Calu3 (cell line): ENCODE measurements at regions not wholly inside any gene's neighbourhood (a gene's known extent, or its start where the extent isn't known, plus 50 kb on each side); places are given as distances from the start of the nearest gene placed in this dataset.
A peak's percentile ranks its signal among the peaks of the same experiment; 100 is the strongest.
"Not testable (repeated sequence)": the region's sequence is repeated elsewhere in the genome, so short reads cannot be mapped to it uniquely, and the experiment has no call there.

Experiments used
- BruUV-seq: library from RNA; stranded (reverse); fragments of 400-500 nt; replicated peaks from 2 replicates; lab custom pipeline; 2021; lab: Mats Ljungman, UMichigan
- CTCF ChIA-PET: fragments of 300-600 bp; sonication (Branson Sonifier 250); formaldehyde crosslinking; loops from one replicate; lab custom pipeline; 2022; ENCODE audit warnings: antibody characterized with exemption; lab: Charles Lee
- DNase-seq: peaks from one replicate; pipeline ENCODE4 v3.0.0; 2022
- H3K27ac Mint-ChIP-seq: one replicate; pipeline ENCODE4 v1.8.0; 2022; ENCODE audit warnings: mixed read lengths; ENCODE audit not compliant: unreplicated experiment
- H3K27me3 Mint-ChIP-seq: one replicate; pipeline ENCODE4 v1.8.0; 2022; ENCODE audit warnings: mixed read lengths; ENCODE audit not compliant: unreplicated experiment
- H3K36me3 Mint-ChIP-seq: one replicate; pipeline ENCODE4 v1.8.0; 2022; ENCODE audit warnings: mild to moderate bottlenecking, moderate library complexity, mixed read lengths; ENCODE audit not compliant: insufficient read depth, unreplicated experiment
- H3K4me1 Mint-ChIP-seq: one replicate; pipeline ENCODE4 v1.8.0; 2022; ENCODE audit warnings: mild to moderate bottlenecking, low read depth, mixed read lengths; ENCODE audit not compliant: unreplicated experiment
- H3K4me3 Mint-ChIP-seq: one replicate; pipeline ENCODE4 v1.8.0; 2022; ENCODE audit warnings: mild to moderate bottlenecking, low read depth, moderate library complexity, mixed read lengths; ENCODE audit not compliant: unreplicated experiment
- H3K9me3 Mint-ChIP-seq: one replicate; pipeline ENCODE4 v1.8.0; 2022; ENCODE audit warnings: low read depth, mixed read lengths; ENCODE audit not compliant: unreplicated experiment
- intact Hi-C: fragments of 100-400 bp; cut with micrococcal nuclease; formaldehyde crosslinking; loops from one replicate; pipeline ENCODE4 v1.10.0; 2022; ENCODE audit not compliant: unreplicated experiment
- TF ChIP-seq, protein P1 (sequence below): fragments of 200-600 bp; IDR thresholded peaks from one replicate; pipeline ENCODE4 v1.8.0; 2022; ENCODE audit warnings: antibody characterized with exemption; ENCODE audit not compliant: unreplicated experiment

DNA sequence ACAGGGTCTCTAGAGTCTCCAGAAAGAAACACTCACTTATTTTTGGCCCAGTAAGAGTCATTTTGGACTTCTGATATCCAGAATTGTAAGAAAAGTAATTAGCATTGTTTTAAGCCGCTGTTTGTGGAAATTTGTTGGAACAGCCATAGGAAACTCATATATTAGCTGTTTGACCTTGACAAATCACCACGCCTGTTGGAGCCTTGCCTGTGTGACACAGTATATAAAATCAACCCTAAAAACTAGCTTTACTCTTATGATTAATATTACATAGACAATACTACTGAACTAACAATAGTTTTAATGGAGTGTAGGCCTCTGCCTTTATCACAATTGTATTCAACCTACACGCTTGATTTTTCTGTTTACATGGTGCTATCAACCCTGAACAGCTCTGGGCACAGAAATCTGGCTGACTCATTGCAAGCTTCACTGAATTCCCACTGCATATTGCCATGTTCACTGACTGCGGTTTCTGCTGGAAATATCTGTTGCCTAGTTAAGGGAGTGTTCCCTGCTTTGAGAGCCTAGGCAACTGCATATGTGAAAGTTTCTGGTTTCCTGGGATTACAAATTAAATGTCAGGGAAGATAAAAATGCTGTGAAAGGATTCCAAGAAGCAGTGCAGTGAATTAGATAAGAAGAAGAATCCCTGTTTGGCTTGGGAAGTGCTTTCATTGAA is 419.5 kb upstream of the DEPDC1 start:
- TF ChIP-seq, protein P1, sequence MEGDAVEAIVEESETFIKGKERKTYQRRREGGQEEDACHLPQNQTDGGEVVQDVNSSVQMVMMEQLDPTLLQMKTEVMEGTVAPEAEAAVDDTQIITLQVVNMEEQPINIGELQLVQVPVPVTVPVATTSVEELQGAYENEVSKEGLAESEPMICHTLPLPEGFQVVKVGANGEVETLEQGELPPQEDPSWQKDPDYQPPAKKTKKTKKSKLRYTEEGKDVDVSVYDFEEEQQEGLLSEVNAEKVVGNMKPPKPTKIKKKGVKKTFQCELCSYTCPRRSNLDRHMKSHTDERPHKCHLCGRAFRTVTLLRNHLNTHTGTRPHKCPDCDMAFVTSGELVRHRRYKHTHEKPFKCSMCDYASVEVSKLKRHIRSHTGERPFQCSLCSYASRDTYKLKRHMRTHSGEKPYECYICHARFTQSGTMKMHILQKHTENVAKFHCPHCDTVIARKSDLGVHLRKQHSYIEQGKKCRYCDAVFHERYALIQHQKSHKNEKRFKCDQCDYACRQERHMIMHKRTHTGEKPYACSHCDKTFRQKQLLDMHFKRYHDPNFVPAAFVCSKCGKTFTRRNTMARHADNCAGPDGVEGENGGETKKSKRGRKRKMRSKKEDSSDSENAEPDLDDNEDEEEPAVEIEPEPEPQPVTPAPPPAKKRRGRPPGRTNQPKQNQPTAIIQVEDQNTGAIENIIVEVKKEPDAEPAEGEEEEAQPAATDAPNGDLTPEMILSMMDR, result no peak
- Mint-ChIP-seq H3K4me1 (peaks cover 9% of the 10 kb centered on the region), H3K27me3 (no peaks in the 10 kb centered on the region), H3K9me3 (peaks cover 5% of the 10 kb centered on the region), H3K27ac (no peak overlapping the region), H3K4me3 (no peak overlapping the region), H3K36me3 (peaks cover 3% of the 10 kb centered on the region)
- intact Hi-C loops, result no loop called here
- no peak for DNase-seq
- CTCF ChIA-PET, result no interaction called here
- BruUV-seq, result no TSS peak

DNA sequence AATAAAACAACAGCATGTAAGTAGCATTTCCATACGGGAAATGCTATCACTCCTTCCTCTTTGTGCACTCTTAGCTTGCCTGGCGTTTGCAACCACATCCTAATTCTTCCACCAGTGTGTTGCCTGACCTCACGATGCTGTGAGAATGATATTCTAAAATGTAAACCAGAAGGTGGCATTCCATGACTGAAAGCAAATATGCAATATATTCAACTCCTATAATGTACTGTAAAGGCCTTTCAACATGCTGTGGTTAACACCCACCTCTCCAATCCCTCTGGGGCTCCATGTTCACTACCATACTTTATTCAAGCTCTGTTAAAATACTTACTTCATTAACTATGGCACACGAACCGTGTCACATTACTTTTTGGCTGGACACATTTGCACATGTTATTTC is 420.6 kb upstream of the DEPDC1 start:
- Mint-ChIP-seq H3K27me3 (no peaks in the 10 kb centered on the region), H3K36me3 (peaks cover under 1% of the 10 kb centered on the region), H3K4me1 (peaks cover 9% of the 10 kb centered on the region), H3K27ac (no peak overlapping the region), H3K4me3 (no peak overlapping the region), H3K9me3 (peaks cover 3% of the 10 kb centered on the region)
- DNase-seq, result no peak
- BruUV-seq, result no TSS peak
- TF ChIP-seq, protein P1, result no peak
- intact Hi-C loops, result no loop called here
- CTCF ChIA-PET, result no interaction called here

DNA sequence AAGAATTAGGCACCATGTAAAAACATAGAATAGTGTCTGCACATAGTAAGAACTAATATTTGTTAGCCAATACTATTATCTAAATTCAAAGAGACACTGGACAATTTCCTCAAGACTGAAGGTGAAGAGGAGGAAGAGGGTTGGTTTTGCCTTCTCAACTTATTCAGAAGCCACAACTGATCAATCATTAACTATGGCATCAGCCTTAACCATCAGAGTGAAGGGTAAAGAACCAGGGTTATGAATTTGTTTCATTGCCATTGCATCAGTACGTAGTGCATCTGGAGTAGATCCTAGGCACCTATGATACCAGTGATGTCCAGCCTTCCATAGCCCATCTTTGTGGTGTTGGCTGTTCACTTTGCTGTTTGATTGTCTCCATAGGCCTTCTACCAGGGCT is 421.7 kb upstream of the DEPDC1 start:
- H3K27ac Mint-ChIP-seq, result peak overlapping the region; percentile 52
- BruUV-seq, result no TSS peak
- H3K4me3 Mint-ChIP-seq, result no peak overlapping the region
- peaks cover 9% of the 10 kb centered on the region for H3K4me1 Mint-ChIP-seq
- no peaks in the 10 kb centered on the region for H3K36me3 Mint-ChIP-seq
- DNase-seq, result no peak
- TF ChIP-seq, protein P1, result no peak
- intact Hi-C loops, result no loop called here
- H3K9me3 Mint-ChIP-seq, result peaks cover 3% of the 10 kb centered on the region
- CTCF ChIA-PET, result no interaction called here
- H3K27me3 Mint-ChIP-seq, result no peaks in the 10 kb centered on the region

GRCh38 chr1:68919075-68919474 is 422.2 kb upstream of the DEPDC1 start:
- H3K27me3 Mint-ChIP-seq, result no peaks in the 10 kb centered on the region
- intact Hi-C loops, result no loop called here
- H3K4me3 Mint-ChIP-seq, result no peak overlapping the region
- peaks cover 9% of the 10 kb centered on the region for H3K4me1 Mint-ChIP-seq
- CTCF ChIA-PET, result no interaction called here
- peak overlapping the region; percentile 52 for H3K27ac Mint-ChIP-seq
- no TSS peak for BruUV-seq
- H3K36me3 Mint-ChIP-seq, result no peaks in the 10 kb centered on the region
- H3K9me3 Mint-ChIP-seq, result peaks cover 3% of the 10 kb centered on the region
- no peak for DNase-seq
- TF ChIP-seq, protein P1, result no peak

- BruUV-seq, H3K36me3 Mint-ChIP-seq, CTCF ChIA-PET, intact Hi-C loops, H3K27me3 Mint-ChIP-seq, H3K4me1 Mint-ChIP-seq, H3K4me3 Mint-ChIP-seq, H3K9me3 Mint-ChIP-seq, DNase-seq, H3K27ac Mint-ChIP-seq: not testable (repeated sequence)
Observed at GRCh38 chr1:68923475-68924088, 426.7 kb upstream of the DEPDC1 start.
